H1 (cell line): ENCODE measurements at regions not wholly inside any gene's neighbourhood (a gene's known extent, or its start where the extent isn't known, plus 50 kb on each side); places are given as distances from the start of the nearest gene placed in this dataset.

ENCODE experiments used
- CTCF ChIA-PET: fragments of 300-600 bp; sonication (Branson Sonifier 250); formaldehyde crosslinking; loops from one replicate; lab custom pipeline; 2021; ENCODE audit not compliant: partially characterized antibody; lab: Charles Lee
- POLR2A ChIA-PET: fragments of 300-600 bp; sonication (Branson Sonifier 250); formaldehyde crosslinking; loops from one replicate; lab custom pipeline; 2021; ENCODE audit warnings: inconsistent platforms; ENCODE audit not compliant: partially characterized antibody; lab: Charles Lee
- DNase-seq, 2 experiments: peaks; one replicate each; pipeline versions ENCODE4 v3.0.0 to v3.0.0-alpha.2; 2010 to 2022; ENCODE audit warnings: low spot score in 2 of 2, low read depth in 1 of 2, mixed read lengths in 1 of 2
- FAIRE-seq: peaks from 2 replicates; lab custom pipeline; 2011; peaks lifted over from hg19 to GRCh38; lab: Jason Lieb, UNC
- H2AFZ ChIP-seq: 2 replicates; pipeline ENCODE4 v1.8.1; 2012; ENCODE audit warnings: low read length, inconsistent platforms
- H2AK5ac ChIP-seq: 2 replicates; pipeline ENCODE4 v1.6.1; 2013; ENCODE audit warnings: low read depth, low read length
- H2BK120ac ChIP-seq: replicated peaks from 2 replicates; pipeline ENCODE3; 2013; ENCODE audit warnings: low read depth, low read length, inconsistent platforms
- H2BK12ac ChIP-seq: 2 replicates; pipeline ENCODE4 v1.6.1; 2013; ENCODE audit warnings: low read depth, low read length
- H2BK15ac ChIP-seq: 2 replicates; pipeline ENCODE4 v1.6.1; 2013; ENCODE audit warnings: low read length
- H2BK20ac ChIP-seq: 2 replicates; pipeline ENCODE4 v1.6.1; 2013; ENCODE audit warnings: low read length
- H2BK5ac ChIP-seq: 2 replicates; pipeline ENCODE4 v1.6.1; 2013; ENCODE audit warnings: low read depth, low read length
- H3K14ac ChIP-seq: 2 replicates; pipeline ENCODE4 v1.6.1; 2013; ENCODE audit warnings: inconsistent platforms; ENCODE audit not compliant: insufficient read length
- H3K18ac ChIP-seq: 2 replicates; pipeline ENCODE4 v1.6.1; 2013; ENCODE audit warnings: low read length; ENCODE audit errors: extremely low read depth
- H3K23ac ChIP-seq: 2 replicates; pipeline ENCODE4 v1.6.1; 2013; ENCODE audit warnings: inconsistent platforms; ENCODE audit not compliant: insufficient read length
- H3K23me2 ChIP-seq: 2 replicates; pipeline ENCODE4 v1.6.1; 2013; ENCODE audit warnings: low read depth, low read length
- H3K27ac ChIP-seq: 2 replicates; pipeline ENCODE4 v1.6.1; 2011; ENCODE audit warnings: low read depth, low read length, inconsistent platforms
- H3K27me3 ChIP-seq, 4 experiments: replicated peaks in 1 of 4; 1 replicate in 1 of 4; 2 replicates in 3 of 4; pipeline versions ENCODE4 v1.6.1 to v1.8.1; 2011 to 2013; ENCODE audit warnings: low read length in 3 of 4, mild to moderate bottlenecking in 3 of 4, inconsistent platforms in 2 of 4, mixed read lengths in 2 of 4, moderate library complexity in 1 of 4; ENCODE audit not compliant: control insufficient read depth in 3 of 4, insufficient read depth in 3 of 4; ENCODE audit errors: extremely low read depth in 1 of 4
- H3K36me3 ChIP-seq, 4 experiments: 2 replicates each; pipeline versions ENCODE4 v1.6.1 to v1.8.1; 2011 to 2013; ENCODE audit warnings: mild to moderate bottlenecking in 4 of 4, low read length in 3 of 4, moderate library complexity in 2 of 4, control low read depth in 1 of 4, inconsistent platforms in 1 of 4; ENCODE audit not compliant: insufficient read depth in 4 of 4, control insufficient read depth in 2 of 4
- H3K4ac ChIP-seq: replicated peaks from 2 replicates; pipeline ENCODE3; 2013; ENCODE audit warnings: low read length, low read depth, mixed read lengths, inconsistent platforms; ENCODE audit not compliant: insufficient read length
- H3K4me1 ChIP-seq, 4 experiments: replicated peaks in 1 of 4; 1 replicate in 1 of 4; 2 replicates in 3 of 4; pipeline versions ENCODE4 v1.6.1 to v1.8.1; 2011 to 2013; ENCODE audit warnings: low read length in 3 of 4, inconsistent platforms in 2 of 4, mixed read lengths in 1 of 4; ENCODE audit not compliant: insufficient read depth in 4 of 4, control insufficient read depth in 3 of 4
- H3K4me2 ChIP-seq, 2 experiments: 2 replicates each; pipeline versions ENCODE4 v1.6.1 to v1.8.1; 2011 to 2013; ENCODE audit warnings: low read depth in 2 of 2, low read length in 2 of 2, control low read depth in 1 of 2, inconsistent platforms in 1 of 2, mild to moderate bottlenecking in 1 of 2; ENCODE audit not compliant: insufficient read depth in 1 of 2
- H3K4me3 ChIP-seq, 4 experiments: fragments of 200-600, 300-600 bp in 1 of 4; sonication (generic), shearing (Covaris generic), sonication (Bioruptor Twin) in 1 of 4; 2 replicates each; pipeline versions ENCODE4 v1.5.1 to v1.8.1; 2011 to 2016; ENCODE audit warnings: low read length in 4 of 4, low read depth in 3 of 4, control low read depth in 2 of 4, inconsistent platforms in 2 of 4, mild to moderate bottlenecking in 2 of 4, mixed read lengths in 1 of 4, moderate library complexity in 1 of 4; ENCODE audit not compliant: insufficient read depth in 2 of 4; ENCODE audit errors: extremely low read depth in 1 of 4
- H3K56ac ChIP-seq: replicated peaks from 2 replicates; pipeline ENCODE3; 2013; ENCODE audit warnings: low read depth, mild to moderate bottlenecking, mixed read lengths, low read length, inconsistent platforms; ENCODE audit not compliant: insufficient read length
- H3K79me1 ChIP-seq: 2 replicates; pipeline ENCODE4 v1.6.1; 2013; ENCODE audit warnings: low read depth, low read length, control low read depth
- H3K79me2 ChIP-seq, 2 experiments: 2 replicates each; pipeline versions ENCODE4 v1.6.1 to v1.8.1; 2012 to 2013; ENCODE audit warnings: low read length in 2 of 2, mild to moderate bottlenecking in 2 of 2, inconsistent platforms in 1 of 2; ENCODE audit not compliant: insufficient read depth in 2 of 2, control insufficient read depth in 1 of 2
- H3K9ac ChIP-seq, 4 experiments: replicated peaks in 1 of 4; 1 replicate in 1 of 4; 2 replicates in 3 of 4; pipeline versions ENCODE4 v1.6.1 to v1.8.1; 2011 to 2013; ENCODE audit warnings: low read depth in 3 of 4, low read length in 3 of 4, control low read depth in 2 of 4, mild to moderate bottlenecking in 2 of 4, moderate library complexity in 2 of 4, inconsistent platforms in 1 of 4; ENCODE audit errors: extremely low read depth in 1 of 4
- H3K9me3 ChIP-seq, 2 experiments: 2 replicates each; pipeline versions ENCODE4 v1.6.1 to v1.8.1; 2012 to 2013; ENCODE audit warnings: mild to moderate bottlenecking in 2 of 2, moderate library complexity in 2 of 2, control low read depth in 1 of 2, inconsistent platforms in 1 of 2, low read depth in 1 of 2, low read length in 1 of 2, mixed read lengths in 1 of 2; ENCODE audit not compliant: insufficient read depth in 2 of 2
- H4K20me1 ChIP-seq, 2 experiments: replicated peaks in 1 of 2; 2 replicates each; pipeline versions ENCODE3 to v1.8.1; 2011 to 2013; ENCODE audit warnings: inconsistent platforms in 2 of 2, low read length in 2 of 2, mild to moderate bottlenecking in 1 of 2; ENCODE audit not compliant: insufficient read depth in 2 of 2, control insufficient read depth in 1 of 2
- H4K5ac ChIP-seq: 2 replicates; pipeline ENCODE4 v1.6.1; 2013; ENCODE audit warnings: low read length, low read depth, mixed read lengths, inconsistent platforms; ENCODE audit not compliant: insufficient read length
- H4K8ac ChIP-seq: 2 replicates; pipeline ENCODE4 v1.8.0; 2013; ENCODE audit warnings: mild to moderate bottlenecking, moderate library complexity, low read length, inconsistent platforms; ENCODE audit not compliant: insufficient read depth; ENCODE audit errors: extremely low read depth
- H4K91ac ChIP-seq: replicated peaks from 2 replicates; pipeline ENCODE3; 2013; ENCODE audit warnings: low read length, mixed read lengths, inconsistent platforms; ENCODE audit not compliant: insufficient read length
- CBX5 ChIP-seq: fragments of 300-800, 300-1000 bp; sonication (generic); IDR thresholded peaks from 2 replicates; pipeline ENCODE4 v1.7.1; 2016; ENCODE audit warnings: antibody characterized with exemption, low read length, low read depth
- CEBPB ChIP-seq: IDR thresholded peaks from 2 replicates; pipeline ENCODE4 v1.6.1; 2012; ENCODE audit warnings: low read depth, low read length
- CHD1 ChIP-seq: IDR thresholded peaks from 2 replicates; pipeline ENCODE4 v1.6.1; 2012; ENCODE audit warnings: low read depth, low read length, improper control_type of control experiment
- HDAC6 ChIP-seq: IDR thresholded peaks from one replicate; pipeline ENCODE4 v1.7.1; 2012; ENCODE audit warnings: low read depth, mild to moderate bottlenecking, inconsistent platforms, low read length, moderate library complexity
- KDM1A ChIP-seq: fragments of 200-600, 300-600 bp; sonication (generic); IDR thresholded peaks from 2 replicates; pipeline ENCODE4 v1.7.1; 2016; ENCODE audit warnings: mild to moderate bottlenecking, low read length, borderline replicate concordance
- PHF8 ChIP-seq: fragments of 200-600 bp; sonication (generic); conservative IDR thresholded peaks from 2 replicates; pipeline ENCODE4 v1.7.1; 2012; ENCODE audit warnings: low read depth, mild to moderate bottlenecking, inconsistent platforms, low read length, moderate library complexity
- POU5F1 ChIP-seq: IDR thresholded peaks from 2 replicates; pipeline ENCODE4 v1.6.1; 2011; ENCODE audit warnings: low read depth, mild to moderate bottlenecking, low read length, moderate library complexity
- SP2 ChIP-seq: IDR thresholded peaks from 2 replicates; pipeline ENCODE4 v1.6.1; 2012; ENCODE audit warnings: mild to moderate bottlenecking, low read length, inconsistent platforms
- WGBS, 2 experiments: shearing (Covaris generic) in 1 of 2; methylation state at CpG; one replicate each; pipeline versions ENCODE4 v1.1.6 to v1.1.7; 2013 to 2015; ENCODE audit warnings: low lambda C conversion rate in 2 of 2, mixed read lengths in 2 of 2, inconsistent platforms in 1 of 2, low coverage in 1 of 2, missing lambda C conversion rate in 1 of 2; ENCODE audit not compliant: insufficient replicate concordance in 2 of 2, insufficient coverage in 1 of 2, insufficient read length in 1 of 2; ENCODE audit errors: extremely low coverage in 1 of 2, missing lambda C conversion rate in 1 of 2; 5-methylcytosine and 5-hydroxymethylcytosine counted together
- TF ChIP-seq, protein P1 (sequence below): IDR thresholded peaks from 2 replicates; pipeline ENCODE4 v1.6.1; 2012; ENCODE audit warnings: inconsistent platforms

DNA sequence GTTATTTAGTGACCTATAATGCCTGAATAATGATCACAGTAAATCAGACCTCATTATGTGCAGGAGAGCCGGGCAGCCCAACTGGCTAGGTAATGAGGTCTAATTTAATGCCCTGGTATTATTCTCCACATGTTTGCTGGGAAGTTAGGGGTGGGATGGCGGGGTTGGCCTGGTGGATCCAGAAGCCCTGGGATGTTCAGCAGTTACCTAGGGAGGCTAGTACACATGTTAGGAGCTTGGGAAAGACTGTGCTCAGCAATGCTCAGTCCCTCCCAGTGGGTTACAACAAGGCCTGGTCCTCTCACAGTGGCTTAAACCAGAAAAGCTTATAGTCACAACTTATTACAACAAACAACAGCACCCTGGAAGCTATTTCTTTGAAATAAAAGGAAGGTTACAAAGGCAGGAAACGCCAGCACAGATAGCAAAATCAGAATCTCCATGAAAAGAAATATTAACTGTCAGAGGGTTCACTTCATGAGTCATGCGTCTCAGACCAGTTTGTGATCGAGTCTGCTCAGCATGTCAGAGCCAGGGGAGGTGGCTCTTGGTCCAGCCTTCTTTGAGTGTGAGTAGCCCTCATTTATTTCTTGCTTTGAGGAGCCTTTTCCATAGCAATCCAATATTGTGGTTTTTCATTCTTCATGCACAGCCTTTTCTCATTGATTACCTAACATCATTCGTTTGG, 418.6 kb upstream of the NPVF start:
- no peak overlapping the region for H2BK120ac ChIP-seq
- no peak overlapping the region for H3K4me3 ChIP-seq
- H3K36me3 ChIP-seq = no peaks in the 10 kb centered on the region
- no peak overlapping the region for H3K56ac ChIP-seq
- H3K79me1 ChIP-seq = no peaks in the 10 kb centered on the region
- ChIA-PET CTCF (no interaction called here), POLR2A (no interaction called here)
- H3K23me2 ChIP-seq = no peaks in the 10 kb centered on the region; the same call in 1 of the 2 replicates
- H2AFZ ChIP-seq = no peak overlapping the region
- no peak overlapping the region for H3K4ac ChIP-seq
- no peak overlapping the region for H3K14ac ChIP-seq
- H3K9me3 ChIP-seq = no peaks in the 10 kb centered on the region
- no peak overlapping the region for H3K18ac ChIP-seq
- no peak overlapping the region for H2BK12ac ChIP-seq
- no peaks in the 10 kb centered on the region for H3K4me1 ChIP-seq
- H3K27ac ChIP-seq = no peak overlapping the region
- H4K91ac ChIP-seq = no peak overlapping the region
- no peaks in the 10 kb centered on the region for H3K79me2 ChIP-seq
- no peaks in the 10 kb centered on the region for H3K27me3 ChIP-seq
- no peak for FAIRE-seq
- no peak overlapping the region for H2BK15ac ChIP-seq
- WGBS, 2 experiments = 79% methylated on average over 6 of the region's 6 CpGs; no CpG with 5 or more reads in 1 of the 2 experiments
- no peak overlapping the region for H4K5ac ChIP-seq
- no peak overlapping the region for H3K9ac ChIP-seq
- H3K4me2 ChIP-seq = no peak overlapping the region
- no peak for DNase-seq
- no peaks in the 10 kb centered on the region for H4K20me1 ChIP-seq
- H4K8ac ChIP-seq = no peak overlapping the region
- no peak overlapping the region for H2AK5ac ChIP-seq
- no peak overlapping the region for H3K23ac ChIP-seq
- no peak overlapping the region for H2BK20ac ChIP-seq
- H2BK5ac ChIP-seq = no peak overlapping the region
- TF ChIP-seq PHF8 (no peak), CEBPB (no peak), KDM1A (no peak), CBX5 (no peak), HDAC6 (no peak), CHD1 (no peak), POU5F1 (no peak), SP2 (no peak)
- TF ChIP-seq, protein P1, sequence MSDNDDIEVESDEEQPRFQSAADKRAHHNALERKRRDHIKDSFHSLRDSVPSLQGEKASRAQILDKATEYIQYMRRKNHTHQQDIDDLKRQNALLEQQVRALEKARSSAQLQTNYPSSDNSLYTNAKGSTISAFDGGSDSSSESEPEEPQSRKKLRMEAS = no peak
